ENCODE measurements at regions not wholly inside any gene's neighbourhood (a gene's known extent, or its start where the extent isn't known, plus 50 kb on each side); places are given as distances from the start of the nearest gene placed in this dataset.

GRCh38 chr7:49520951-49521350 is 252.5 kb upstream of the VWC2 start:
- TF ChIP-seq CTCF (IDR thresholded peaks at IDR 0.05) (no peak), POLR2A (IDR thresholded peaks at IDR 0.05) (no peak), EP300 (IDR thresholded peaks at IDR 0.05) (no peak)
